ENCODE measurements at regions not wholly inside any gene's neighbourhood (a gene's known extent, or its start where the extent isn't known, plus 50 kb on each side); places are given as distances from the start of the nearest gene placed in this dataset.

DNA sequence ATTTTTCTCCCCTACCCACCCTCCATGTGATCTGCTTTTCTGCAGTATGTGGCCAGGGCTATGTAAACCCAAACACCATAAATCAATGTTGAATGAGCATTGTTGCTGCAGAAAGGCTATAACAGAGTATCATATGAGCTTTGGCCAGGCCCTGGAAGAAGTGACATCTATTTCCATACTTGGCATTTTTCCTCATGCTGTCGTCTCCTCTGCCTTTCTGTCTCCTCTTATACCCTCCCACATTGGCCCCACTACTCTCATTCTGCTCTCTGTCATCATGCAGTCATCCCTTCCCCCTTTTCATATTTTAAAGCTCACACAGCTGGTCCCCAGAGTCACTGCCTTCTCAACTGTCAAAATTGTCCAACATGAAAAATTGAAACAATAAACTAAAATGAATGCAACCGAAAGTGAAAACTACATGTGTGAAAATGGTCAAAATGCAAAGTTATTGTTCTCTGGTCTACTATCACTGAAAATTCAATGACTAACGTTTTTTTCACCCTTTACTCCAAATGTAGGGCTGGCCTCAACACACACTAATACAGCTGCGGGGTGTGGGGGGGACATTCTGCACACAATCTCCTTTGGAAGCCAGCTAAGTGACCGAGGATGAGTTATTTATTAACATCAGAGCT lies 290.7 kb upstream of the TMPO start:
- DNase-seq = no peak

DNA sequence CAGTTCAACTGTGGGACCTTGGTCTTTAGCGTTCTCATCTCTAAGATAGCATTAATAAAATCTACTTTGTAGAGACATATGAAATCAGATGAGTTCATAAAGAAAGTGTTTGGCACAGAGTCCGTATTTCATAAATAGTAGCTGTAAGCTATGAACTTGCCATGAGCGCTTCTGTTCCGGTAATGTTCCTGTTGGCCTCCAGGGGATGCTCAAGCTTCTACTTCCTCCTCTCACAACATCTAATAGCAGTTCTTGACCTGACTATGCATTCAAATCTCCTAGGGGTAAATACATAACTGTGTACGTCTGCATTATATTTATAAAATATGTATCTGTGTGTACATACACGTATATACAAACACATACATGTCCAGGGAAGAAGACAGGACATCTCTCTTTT lies 288.2 kb upstream of the TMPO start:
- DNase-seq = no peak

DNA sequence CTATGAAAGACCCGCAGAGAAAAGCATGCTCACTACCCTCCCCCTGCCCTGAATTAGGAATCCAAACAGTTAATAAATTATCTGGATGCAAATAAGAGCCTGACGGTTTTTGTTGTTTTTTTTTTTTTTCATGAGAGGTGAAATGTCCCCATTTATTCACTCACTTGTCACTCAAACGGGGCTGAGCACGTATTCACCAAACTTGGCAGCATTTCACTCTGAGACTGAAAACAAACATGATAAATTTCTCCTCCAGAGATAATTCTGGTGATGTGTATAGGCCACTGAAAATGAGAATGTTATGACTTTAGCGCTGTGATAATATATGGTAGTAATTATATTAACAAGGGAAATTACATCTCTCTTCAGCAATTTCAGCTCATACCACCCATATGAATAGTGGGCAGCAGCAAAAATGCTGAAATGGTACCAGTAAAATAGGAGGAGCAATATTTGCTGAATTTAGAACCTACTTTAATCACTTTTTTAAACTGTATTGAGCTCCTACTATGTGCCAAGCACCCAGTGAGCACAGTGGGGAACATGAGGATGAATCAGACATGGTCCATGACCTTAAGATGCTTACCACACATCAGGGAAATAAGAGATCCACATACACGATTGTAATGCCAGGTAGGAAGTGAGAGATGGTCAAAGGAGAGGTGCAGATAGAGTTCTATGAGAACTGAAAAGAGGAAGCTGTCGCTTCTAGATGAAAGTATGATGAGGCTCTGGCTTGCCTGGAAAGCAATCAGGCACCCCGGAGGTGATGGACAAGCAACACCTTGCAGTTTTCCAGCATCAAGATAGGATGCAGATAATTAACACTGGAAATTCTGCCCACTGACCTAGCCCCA lies 286.5 kb upstream of the TMPO start:
- DNase-seq = no peak

DNA sequence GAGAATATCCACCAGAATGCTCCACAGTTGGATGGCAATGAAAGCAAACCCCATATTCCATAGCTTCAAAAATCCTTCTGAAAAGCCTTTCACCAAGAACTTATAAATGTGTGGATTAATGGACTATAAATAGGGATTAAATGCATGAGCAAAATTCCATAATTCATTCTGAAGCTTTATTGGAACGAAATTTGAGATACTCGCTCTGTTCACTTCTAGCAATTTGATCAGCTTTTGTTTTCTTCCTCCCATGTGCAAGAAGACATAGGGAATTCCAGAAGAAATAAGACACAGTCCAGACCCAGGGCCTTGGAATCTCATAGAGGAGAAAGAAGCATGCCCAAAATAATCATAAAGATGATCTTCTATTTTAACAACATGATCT lies 285.9 kb upstream of the TMPO start:
- no peak for DNase-seq

DNA sequence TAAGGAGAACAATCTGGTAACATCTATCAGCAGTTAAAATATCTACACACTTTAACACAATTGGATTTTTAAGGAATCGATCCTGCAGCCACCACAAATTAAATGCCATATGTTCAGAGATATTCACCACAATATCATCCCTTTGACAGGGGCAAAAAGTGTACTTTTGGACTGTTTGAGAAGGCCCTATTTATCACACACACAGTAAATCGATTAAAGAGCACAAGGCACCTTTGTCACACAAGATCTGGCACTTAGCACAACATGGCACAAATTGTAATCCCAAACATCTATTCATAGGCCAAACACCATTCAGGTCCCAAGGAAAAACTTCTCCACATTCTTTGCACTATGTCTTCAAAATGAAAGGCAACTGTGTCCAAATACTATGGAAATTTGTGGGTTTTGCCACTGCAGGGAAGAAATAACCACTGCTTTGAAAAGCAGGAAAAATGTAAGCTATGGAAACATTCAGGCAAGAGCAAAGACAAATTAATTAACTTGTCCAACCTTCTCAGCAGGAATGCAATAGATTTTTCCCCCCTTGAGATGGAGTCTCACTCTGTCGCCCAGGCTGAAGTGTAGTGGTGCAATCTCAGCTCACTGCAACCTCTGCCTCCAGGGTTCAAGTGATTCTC lies 282.5 kb upstream of the TMPO start:
- no peak for DNase-seq

DNA sequence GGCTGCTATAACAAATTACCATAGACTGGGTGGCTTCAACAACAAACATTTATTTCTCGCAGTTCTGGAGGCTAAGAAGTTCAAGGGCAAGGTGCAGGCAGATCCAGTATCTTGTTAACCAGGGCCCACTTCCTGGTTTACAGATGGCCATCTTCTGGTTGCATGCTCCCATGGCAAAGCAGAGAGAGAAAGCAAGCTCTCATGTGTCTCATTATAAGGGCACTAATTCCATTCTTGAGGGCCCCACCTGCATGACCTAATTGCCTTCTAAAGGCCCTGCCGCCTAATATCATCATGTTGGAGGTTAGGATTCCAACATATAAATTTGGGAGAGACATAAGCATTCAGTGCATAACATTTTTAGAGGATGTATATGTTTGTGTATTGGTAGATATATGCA lies 280.1 kb upstream of the TMPO start:
- no peak for DNase-seq

DNA sequence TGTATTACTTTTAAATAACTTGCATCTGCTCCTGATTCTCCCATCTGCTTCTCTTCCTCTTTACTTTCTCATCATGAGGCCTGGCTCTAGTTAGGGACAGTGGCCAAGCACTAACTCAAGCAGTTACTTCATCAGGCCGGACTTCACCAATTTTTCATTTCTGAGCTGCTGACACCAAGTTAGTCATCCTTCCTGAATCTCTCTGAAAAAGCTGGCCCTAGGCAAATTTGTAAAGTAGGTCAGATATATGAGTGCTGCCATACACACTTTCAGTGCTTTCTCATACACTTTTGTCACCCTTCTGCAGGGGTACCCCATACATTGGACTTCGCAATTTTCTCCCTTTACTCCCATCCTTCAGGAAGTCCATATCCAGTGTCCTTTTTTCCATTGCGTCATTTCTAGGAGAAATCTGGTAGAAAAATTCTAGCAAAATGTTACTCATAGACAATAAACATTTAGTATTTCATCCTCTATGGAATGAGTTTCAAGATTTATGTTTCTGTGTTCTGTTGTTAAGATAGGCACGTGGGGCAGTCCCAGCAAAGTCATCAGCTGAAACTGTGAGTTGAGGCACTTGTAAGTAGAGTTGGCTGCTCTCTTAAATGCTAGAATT lies 276.8 kb upstream of the TMPO start:
- no peak for DNase-seq

DNA sequence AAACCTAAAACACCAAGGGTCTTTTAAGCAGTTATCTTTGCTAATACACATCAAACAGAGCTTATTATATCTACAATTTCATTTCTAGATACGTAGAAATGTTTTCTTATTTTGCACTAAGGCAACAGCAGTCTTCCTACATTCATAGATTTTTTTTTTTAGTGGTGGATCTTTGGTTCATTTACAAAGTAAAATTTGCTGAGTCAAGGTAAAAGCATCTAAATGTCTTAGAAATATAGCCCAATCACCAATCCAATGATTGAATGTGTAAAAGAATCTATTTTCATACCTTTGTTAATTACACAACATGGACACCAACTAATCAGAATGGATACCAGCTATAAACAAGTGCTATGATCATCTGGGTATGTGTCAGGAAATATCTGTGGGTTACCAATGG lies 272.2 kb upstream of the TMPO start:
- no peak for DNase-seq

DNA sequence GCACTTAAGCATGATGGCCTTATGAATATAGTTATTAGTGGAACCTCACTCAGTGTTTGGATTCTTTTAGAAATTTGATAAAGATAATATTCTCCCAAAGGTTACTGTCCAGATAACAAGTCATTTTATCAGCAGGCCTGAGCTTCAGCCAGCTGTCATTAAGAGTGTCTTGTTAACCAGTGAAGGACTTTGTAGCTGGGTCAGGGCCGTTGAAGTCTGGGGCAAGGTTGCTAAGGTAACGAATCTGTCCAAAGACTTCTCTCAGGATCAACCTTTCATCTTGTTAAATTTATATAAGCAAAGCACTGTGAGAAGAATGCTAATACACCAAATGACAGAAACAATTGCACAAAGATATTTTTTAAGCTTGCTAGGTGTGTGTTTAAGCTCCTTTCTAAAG lies 271.3 kb upstream of the TMPO start:
- no peak for DNase-seq

DNA sequence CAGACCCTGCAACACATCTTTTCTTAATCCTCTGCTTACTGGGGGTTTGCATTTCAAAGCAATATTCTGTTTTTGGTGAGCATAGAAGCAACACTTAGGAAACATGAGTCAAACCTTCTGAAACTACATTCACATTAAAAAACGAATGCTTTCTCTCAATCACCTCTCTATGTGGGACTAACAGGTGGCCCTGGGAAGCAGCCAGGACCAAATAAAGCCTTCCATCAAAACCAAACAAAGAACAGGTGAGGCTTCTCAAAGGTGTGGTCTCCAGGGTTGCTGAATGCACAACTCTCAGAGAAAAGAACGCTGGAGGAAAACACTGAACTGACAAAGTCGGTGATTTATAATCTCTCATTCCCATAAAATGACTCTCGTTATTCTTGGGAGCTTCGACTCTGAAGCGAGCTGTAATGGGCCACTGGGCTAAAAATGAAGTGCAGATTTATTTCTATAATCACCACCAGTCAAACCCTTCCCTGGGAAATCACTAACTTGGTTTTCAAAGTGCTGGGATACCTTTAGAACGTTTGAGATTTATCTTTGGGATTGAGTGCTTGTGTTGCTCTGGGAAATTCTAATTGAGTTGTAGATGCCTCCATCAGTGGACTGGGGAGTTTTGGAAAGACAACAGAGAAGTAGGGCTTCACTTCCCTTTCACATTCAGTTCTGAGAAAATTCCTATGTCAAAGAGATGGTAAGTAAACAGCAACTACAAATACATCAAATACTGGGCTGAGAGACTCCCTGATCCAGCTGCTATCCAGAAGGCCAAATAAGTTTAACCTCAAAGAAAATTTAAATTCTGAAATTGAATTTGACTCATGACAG lies 262.0 kb upstream of the TMPO start:
- DNase-seq = no peak

DNA sequence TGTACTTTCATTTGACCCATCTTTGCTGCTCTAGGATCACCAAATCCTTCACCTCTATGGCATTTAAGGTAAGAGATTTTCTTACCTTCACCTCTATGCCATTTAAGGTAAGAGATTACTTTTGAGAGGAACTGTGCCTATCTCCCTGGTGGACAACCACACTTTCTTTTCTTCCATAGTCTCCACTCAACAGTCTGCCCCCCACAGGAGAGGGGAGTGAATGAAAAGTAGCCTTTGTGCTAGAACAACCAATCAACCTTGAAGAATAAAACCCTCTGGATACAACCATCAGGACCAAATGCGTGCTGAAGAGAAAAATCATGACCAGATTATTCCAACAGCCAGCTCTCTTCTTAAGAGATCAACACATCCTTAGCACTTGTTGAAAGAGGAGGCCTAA lies 258.6 kb upstream of the TMPO start:
- no peak for DNase-seq

DNA sequence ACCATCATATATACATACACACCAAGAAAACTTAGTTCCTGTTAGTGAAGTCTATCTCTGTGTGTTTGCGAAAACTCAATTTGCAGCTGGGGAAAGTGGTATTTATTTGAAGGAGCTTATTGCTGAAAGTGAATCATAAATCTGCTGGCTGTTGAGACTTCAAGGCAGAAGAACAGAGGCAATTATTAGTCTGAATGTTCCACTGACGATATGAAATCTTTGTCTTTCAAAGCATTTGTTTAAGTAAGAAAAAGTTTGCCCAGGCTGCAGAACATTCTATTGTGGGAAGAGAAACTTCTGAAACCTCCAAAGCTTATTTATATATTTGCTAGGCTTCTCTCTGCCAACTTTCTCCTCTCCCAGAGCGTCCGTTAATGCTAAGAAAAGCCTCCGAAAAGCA lies 255.7 kb upstream of the TMPO start:
- no peak for DNase-seq

DNA sequence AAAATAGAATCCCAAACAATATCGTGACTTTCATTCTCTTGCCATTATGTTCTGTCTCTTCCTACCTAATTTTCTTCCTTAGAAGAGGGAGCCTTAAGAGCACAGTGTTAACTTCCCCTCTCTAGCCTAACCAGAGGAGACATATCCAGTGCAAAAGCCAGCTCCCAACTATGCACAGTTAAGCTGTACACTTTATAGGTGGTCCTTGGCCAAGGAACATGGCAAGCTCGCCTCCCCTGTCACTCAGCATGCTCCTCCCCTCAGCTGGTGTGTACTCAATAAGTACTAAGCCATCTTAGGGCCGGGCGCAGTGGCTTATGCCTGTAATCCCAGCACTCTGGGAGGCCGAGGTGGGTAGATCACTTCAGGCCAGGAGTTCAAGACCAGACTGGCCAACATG lies 255.1 kb upstream of the TMPO start:
- DNase-seq = no peak

DNA sequence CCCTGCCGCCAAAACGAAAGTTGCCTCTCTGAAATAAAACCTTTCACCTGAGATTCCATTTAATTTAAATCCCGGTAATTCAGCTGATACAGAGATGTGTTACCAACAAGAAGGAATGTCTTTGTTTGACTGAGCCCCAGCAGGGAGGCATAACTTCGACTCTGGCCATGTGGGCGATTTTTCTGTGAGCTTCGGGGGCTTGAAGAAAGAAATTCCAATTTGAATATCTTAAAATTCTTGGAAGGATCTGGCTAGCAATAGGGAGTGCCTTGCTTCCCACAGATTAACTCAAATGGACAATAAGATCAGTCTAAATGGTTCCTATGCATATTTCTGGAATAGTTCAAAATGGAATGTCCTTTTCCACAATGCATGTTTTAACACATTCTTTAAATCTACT lies 252.5 kb upstream of the TMPO start:
- DNase-seq = no peak

DNA sequence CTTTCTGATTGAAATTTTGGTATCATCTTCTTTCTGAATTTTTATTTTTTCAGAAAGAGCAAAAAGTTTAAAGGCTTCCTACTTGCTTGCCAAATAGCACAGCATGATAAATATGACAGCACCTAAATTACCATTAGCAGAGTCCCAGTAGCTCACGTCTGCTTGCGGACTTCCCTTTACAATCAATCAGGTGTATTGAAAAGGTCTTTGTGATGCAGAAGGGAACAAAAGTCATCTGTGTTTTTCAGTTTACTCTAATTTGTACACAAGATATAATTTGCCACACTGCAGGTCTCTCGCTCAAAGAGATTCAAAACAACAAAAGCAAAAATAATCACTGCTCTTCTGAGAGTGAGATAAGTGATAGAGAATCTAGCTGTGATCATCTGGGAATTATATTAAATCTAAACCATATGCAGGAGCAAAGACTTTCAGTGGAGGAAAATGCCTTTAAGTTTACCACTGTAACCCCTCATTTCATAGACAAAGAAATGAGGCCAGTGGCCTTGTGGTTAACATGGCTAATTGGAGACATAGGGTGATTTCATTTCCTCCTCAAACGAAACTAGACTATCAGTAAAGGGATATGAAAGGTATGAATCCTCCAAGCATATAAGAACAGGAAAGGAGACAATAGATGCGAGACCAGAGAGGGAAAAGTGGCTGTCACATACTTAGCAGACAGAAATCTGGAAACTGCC lies 240.8 kb upstream of the TMPO start:
- no peak for DNase-seq

DNA sequence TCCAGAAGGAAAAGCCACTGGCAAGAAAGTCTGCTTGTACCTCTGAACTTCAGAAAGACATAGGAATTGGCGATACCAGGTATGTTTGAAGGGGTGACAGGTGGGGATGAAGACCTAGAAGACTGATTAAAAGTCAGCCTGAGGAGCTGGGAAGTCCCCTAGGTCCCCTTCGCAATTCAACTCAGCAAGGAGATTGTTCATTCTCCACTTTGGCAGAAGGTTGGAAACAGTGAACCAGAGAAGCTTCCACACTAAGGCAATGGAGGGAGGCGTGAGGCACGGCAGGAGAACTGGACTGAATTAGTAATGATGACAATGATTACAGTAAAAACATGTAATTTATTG lies 240.3 kb upstream of the TMPO start:
- DNase-seq = no peak

DNA sequence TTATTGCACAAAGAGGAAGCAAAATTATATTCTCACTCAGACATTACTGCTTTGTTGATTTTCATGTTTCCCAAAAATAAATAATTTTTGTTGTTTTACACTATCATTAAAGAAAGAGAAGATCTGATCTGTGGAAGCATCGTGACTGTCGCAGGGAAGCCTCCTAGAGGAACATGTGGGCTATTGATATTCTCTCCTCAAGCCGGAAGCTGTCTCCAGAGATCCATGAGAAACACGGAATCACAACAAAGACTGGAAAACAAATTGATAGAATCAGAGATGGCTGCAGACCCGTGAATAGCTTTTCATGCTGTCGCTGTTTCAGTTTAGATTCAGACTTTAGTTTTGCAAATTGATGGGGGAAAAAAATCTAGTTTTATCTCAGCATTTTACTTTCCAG lies 235.2 kb upstream of the TMPO start:
- no peak for DNase-seq

DNA sequence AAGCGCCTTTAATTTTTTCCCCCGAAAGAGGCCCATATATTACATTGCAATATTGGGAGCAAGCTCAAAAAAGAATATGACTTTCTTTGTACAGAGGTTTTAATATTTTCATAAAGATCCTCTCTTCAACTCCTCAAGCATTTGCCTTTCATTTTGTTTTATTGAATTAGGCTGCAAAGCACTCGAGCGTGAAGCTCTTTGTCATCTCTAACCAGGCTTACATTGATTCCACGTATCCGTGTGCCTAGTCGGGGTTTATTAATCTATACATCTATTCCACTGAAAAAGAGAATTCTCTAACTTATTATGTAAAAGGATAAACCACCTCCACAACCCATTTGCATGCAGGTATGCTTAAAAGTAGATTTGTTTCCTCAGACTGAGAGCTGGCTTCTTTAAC lies 234.8 kb upstream of the TMPO start:
- DNase-seq = no peak

DNA sequence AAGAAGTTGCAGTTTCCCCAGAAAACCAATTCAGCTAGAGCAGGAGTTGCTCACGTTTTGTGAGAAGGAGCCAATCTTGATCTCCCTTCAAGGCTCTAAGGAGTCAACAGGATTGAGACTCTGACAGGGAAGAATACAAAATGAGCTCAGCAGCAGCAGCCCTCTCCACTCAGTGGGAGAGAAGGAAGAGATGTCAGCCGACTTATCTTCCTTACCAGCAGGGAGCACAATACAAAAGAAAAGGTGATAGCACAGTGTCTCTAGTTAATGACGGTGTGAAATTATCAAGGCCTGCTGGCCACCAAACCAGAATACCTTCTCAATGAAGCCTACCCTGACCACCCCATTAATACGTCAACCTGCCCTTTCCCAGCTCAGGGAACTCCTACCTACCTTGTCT lies 223.6 kb upstream of the TMPO start:
- no peak for DNase-seq

DNA sequence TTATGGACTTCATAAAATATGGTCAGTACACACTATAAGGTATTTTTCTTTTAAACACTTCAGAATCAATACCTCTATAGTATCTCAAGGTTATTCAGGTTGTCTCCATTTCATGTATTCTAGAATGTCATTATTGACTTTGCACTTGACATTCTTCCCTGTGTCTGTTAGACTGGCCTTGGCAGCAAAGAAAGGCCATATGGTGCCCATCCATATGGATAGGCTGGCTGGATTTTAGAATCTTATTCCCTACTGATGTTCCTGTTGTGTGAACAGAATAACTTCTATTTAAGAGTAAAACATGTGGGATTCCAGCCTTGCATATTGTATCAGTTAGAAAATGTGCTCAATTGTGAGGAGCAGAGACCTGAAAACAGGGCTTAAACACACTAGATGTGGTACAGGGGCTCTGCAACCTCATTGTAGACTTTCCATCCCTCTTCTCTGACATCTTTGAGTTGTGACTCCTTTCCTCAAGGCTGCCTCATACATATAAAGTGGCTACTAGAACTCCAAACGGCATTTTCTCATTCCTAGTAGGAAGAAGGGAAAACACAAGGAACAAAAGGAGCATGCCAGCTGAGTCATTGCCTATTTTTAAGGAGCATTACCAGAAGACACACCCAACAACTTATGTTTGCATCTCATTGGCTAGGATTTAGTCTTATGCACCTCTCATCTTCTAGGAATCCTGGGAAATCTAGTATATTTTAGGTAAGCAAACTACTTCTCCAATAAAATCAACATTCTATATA lies 221.2 kb upstream of the TMPO start:
- no peak for DNase-seq

DNA sequence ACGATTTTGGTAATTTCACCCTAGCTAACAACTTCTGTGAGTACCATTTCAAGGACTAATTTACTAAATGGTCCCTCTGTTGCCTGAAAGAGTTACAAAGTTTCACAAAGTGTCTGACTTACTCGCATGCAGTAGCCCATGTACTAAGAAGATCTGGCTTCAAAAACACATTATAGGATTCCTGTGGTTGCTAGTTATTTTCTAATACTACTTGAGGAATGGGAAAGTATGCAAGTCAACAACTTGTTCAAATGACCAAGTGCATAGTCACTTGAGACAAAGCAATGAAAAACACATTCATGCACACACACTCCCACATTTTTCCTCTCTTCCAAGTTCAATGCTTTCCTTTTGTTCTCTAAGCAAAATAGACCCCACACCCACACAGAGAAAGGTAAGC lies 219.7 kb upstream of the TMPO start:
- DNase-seq = no peak
